Gastroesophageal sphincter (tissue), 4 donors: ENCODE measurements at regions not wholly inside any gene's neighbourhood (a gene's known extent, or its start where the extent isn't known, plus 50 kb on each side); places are given as distances from the start of the nearest gene placed in this dataset.
"Not testable (repeated sequence)": the region's sequence is repeated elsewhere in the genome, so short reads cannot be mapped to it uniquely, and the experiment has no call there.

Source experiments
- ATAC-seq: fragments of 150-250 bp; one replicate; pipeline ENCODE4 v1.9.1; 2016; ENCODE audit warnings: mild to moderate bottlenecking, moderate library complexity
- H3K27ac ChIP-seq, 4 donors: fragments of 200-600 bp; sonication (generic) in 3 of 4; 1 replicate in 3 of 4; 2 replicates in 1 of 4; pipeline ENCODE4 v1.5.1; 2016 to 2019
- H3K27me3 ChIP-seq: fragments of 200-600 bp; sonication (generic); one replicate; pipeline ENCODE4 v1.5.1; 2019
- H3K36me3 ChIP-seq, 2 donors: fragments of 200-600 bp; sonication (generic); one replicate each; pipeline ENCODE4 v1.5.1; 2019; ENCODE audit warnings: control low read depth in 1 of 2
- H3K4me1 ChIP-seq, 3 donors: fragments of 200-600 bp; sonication (generic); 1 replicate in 2 of 3; 2 replicates in 1 of 3; pipeline ENCODE4 v1.5.1; 2016 to 2019; ENCODE audit warnings: control low read depth in 2 of 3
- H3K4me3 ChIP-seq, 2 donors: fragments of 200-600 bp; sonication (generic); one replicate each; pipeline ENCODE4 v1.5.1; 2019; ENCODE audit warnings: mild to moderate bottlenecking in 1 of 2, moderate library complexity in 1 of 2
- H3K9me3 ChIP-seq, 3 donors: fragments of 200-600 bp; sonication (generic); one replicate each; pipeline ENCODE4 v1.5.1; 2017 to 2019; ENCODE audit warnings: control low read depth in 2 of 3
- CTCF ChIP-seq, 4 experiments: fragments of 200-600 bp in 2 of 4; fragments of 450-650 bp in 2 of 4; sonication (generic) in 1 of 4; IDR thresholded peaks; one replicate each; pipeline ENCODE4 v1.5.1; 2017 to 2019; ENCODE audit warnings: antibody characterized with exemption in 4 of 4, mild to moderate bottlenecking in 2 of 4, moderate library complexity in 2 of 4
- EP300 ChIP-seq: sonication (generic); formaldehyde crosslinking; IDR thresholded peaks from one replicate; pipeline ENCODE4 v1.6.1; 2017; ENCODE audit warnings: antibody characterized with exemption, mild to moderate bottlenecking
- POLR2A ChIP-seq, 2 donors: fragments of 450-650 bp; IDR thresholded peaks; one replicate each; pipeline ENCODE4 v1.6.1; 2017; ENCODE audit warnings: antibody characterized with exemption in 2 of 2, mild to moderate bottlenecking in 2 of 2, moderate library complexity in 1 of 2
- POLR2AphosphoS5 ChIP-seq: sonication (generic); formaldehyde crosslinking; IDR thresholded peaks from one replicate; pipeline ENCODE4 v1.6.1; 2017; ENCODE audit warnings: antibody characterized with exemption
- WGBS, 2 donors: methylation state at CpG; one replicate each; pipeline ENCODE4 v1.1.5; 2018; ENCODE audit warnings: low coverage in 1 of 2; 5-methylcytosine and 5-hydroxymethylcytosine counted together

DNA sequence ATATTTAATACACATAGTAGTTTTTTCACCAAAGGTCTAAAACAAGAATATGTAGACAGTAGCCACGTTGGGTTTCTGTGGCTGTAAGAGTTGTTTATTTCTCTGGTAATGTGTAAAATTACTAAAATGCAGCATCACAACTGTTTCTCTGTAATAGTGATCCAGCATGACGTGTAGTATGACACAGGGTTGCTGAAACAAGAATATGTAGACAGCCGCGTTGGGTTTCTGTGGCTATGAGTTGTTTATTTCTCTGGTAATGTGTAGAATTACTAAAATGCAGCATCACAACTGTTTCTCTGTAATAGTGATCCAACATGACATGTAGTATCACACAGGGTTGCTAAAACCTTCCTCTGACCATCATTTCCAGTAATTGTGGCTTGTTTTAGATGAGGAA, 153.6 kb upstream of the ZNF717 start:
- no peaks in the 10 kb centered on the region for H3K36me3 ChIP-seq
- H3K27ac ChIP-seq = no peak overlapping the region
- no peaks in the 10 kb centered on the region for H3K9me3 ChIP-seq
- no peaks in the 10 kb centered on the region for H3K27me3 ChIP-seq
- no peak overlapping the region for H3K4me3 ChIP-seq
- no peaks in the 10 kb centered on the region for H3K4me1 ChIP-seq
- 29 to 60% methylated on average over 1 to 4 of the region's 4 CpGs for WGBS, 2 donors
- TF ChIP-seq EP300 (no peak), CTCF (IDR thresholded peaks at IDR 0.05) (no peak), POLR2AphosphoS5 (no peak), POLR2A (IDR thresholded peaks at IDR 0.05) (no peak)
- no peak for ATAC-seq

DNA sequence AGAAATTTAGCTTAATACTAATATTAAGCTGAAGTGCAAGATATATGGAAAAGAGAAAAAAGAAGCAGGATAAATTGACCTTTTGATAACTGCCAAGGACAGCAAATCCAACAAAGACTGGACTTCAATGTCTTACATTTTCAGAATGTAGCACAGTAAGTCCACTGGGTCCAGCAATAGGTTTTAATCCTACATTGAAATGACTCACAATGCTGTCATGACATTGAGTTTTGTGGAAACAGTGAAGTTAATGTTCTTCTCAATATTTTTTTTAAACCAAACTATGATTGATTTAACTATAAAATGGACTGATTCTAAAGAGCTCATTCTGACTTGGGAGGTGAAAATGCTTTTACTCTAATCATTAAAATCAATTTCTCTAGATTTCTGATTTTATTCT, 166.6 kb upstream of the ZNF717 start:
- Histone ChIP-seq H3K27ac (no peak overlapping the region), H3K36me3 (no peaks in the 10 kb centered on the region), H3K27me3 (no peaks in the 10 kb centered on the region), H3K4me1 (no peaks in the 10 kb centered on the region), H3K4me3 (no peak overlapping the region), H3K9me3 (no peaks in the 10 kb centered on the region)
- ATAC-seq = no peak
- TF ChIP-seq POLR2AphosphoS5 (no peak), POLR2A (IDR thresholded peaks at IDR 0.05) (no peak)

DNA sequence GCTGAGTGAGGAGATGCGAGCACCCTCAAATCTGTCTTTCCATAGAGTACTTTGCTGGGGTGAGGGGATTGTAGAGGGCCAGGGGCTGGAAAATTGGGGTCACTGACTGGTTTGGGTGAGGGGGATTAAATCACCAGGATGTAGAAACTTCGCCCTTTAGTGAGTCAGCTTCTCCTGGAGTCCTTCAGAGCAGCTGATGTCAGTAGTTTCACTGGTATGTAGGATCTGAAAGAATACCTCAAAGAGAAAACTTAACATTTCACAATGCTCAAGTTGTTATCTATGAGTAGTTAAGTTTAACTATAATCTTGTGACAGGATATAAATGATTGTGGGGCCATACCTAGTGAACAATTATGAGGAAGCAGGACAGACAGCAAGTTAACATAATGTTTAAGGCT, 174.7 kb upstream of the ZNF717 start:
- not testable (repeated sequence) for H3K4me3 ChIP-seq, H3K27me3 ChIP-seq, H3K4me1 ChIP-seq, H3K36me3 ChIP-seq, ATAC-seq, H3K27ac ChIP-seq, H3K9me3 ChIP-seq
- 79 to 90% methylated on average over 2 of the region's 2 CpGs for WGBS, 2 donors

- H3K27ac ChIP-seq, H3K4me3 ChIP-seq, H3K36me3 ChIP-seq, H3K9me3 ChIP-seq, H3K27me3 ChIP-seq, H3K4me1 ChIP-seq, ATAC-seq: not testable (repeated sequence)
- 84 to 93% methylated on average over 2 of the region's 2 CpGs for WGBS, 2 donors
Observed at GRCh38 chr3:75962054-75962453, 176.7 kb upstream of the ZNF717 start.

DNA sequence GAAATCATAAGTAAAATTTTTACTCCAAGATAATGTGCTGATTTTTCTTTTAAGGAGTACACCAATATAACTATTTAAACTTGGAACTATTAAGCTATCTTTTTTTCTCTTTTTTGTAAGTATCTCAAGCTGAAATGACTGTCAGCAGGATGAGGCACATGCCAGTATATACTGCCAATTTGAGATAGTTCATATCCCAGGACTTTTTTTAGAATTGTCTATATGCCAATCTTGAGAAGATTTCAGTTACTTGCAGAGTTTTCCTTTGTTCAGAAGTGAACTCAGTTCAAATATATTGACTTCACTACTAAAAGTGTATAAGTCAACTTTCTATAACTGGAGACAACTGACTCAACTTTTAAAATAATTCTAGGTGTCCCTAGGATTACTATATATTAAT, 181.7 kb upstream of the ZNF717 start:
- no peak overlapping the region for H3K4me3 ChIP-seq
- ATAC-seq = no peak
- no peaks in the 10 kb centered on the region for H3K4me1 ChIP-seq
- H3K27me3 ChIP-seq = no peaks in the 10 kb centered on the region
- H3K9me3 ChIP-seq = no peaks in the 10 kb centered on the region
- no peak for TF ChIP-seq POLR2A (IDR thresholded peaks at IDR 0.05)
- TF ChIP-seq CTCF (IDR thresholded peaks at IDR 0.05) = no peak
- TF ChIP-seq POLR2AphosphoS5 = no peak
- TF ChIP-seq EP300 = no peak
- H3K36me3 ChIP-seq = no peaks in the 10 kb centered on the region
- no peak overlapping the region for H3K27ac ChIP-seq

GRCh38 chr3:75978686-75979085, 193.3 kb upstream of the ZNF717 start:
- H3K4me3 ChIP-seq = no peak overlapping the region
- no peaks in the 10 kb centered on the region for H3K4me1 ChIP-seq
- ATAC-seq = no peak
- no peaks in the 10 kb centered on the region for H3K36me3 ChIP-seq
- 66 to 80% methylated on average over 4 of the region's 4 CpGs for WGBS, 2 donors
- H3K27ac ChIP-seq = no peak overlapping the region
- no peaks in the 10 kb centered on the region for H3K27me3 ChIP-seq
- no peaks in the 10 kb centered on the region for H3K9me3 ChIP-seq
- TF ChIP-seq EP300 (no peak), POLR2A (IDR thresholded peaks at IDR 0.05) (no peak), CTCF (IDR thresholded peaks at IDR 0.05) (no peak), POLR2AphosphoS5 (no peak)

DNA sequence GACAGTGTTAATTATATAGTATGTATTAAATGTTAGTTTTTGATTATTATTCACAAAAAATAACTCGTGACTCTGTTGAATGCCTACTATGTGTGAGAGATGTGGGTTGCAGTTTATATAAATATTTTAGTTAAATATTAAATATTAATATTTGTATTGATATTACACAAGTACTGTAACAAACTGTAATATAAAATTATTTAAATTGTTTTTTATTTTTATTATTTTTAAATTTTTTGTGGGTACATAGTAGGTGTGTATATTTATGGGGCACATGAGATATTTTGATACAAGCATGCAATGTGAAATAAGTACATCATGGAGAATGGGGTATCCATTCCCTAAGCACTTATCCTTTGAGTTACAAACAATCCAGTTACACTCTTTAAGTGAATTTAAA, 196.1 kb upstream of the ZNF717 start:
- H3K27me3 ChIP-seq = no peaks in the 10 kb centered on the region
- no peak overlapping the region for H3K4me3 ChIP-seq
- ATAC-seq = no peak
- H3K36me3 ChIP-seq = no peaks in the 10 kb centered on the region
- no peak overlapping the region for H3K27ac ChIP-seq
- 67 to 81% methylated on average over 1 of the region's 1 CpG for WGBS, 2 donors
- H3K9me3 ChIP-seq = no peaks in the 10 kb centered on the region
- TF ChIP-seq CTCF (IDR thresholded peaks at IDR 0.05) = no peak
- no peak for TF ChIP-seq POLR2A (IDR thresholded peaks at IDR 0.05)
- TF ChIP-seq EP300 = no peak
- no peak for TF ChIP-seq POLR2AphosphoS5
- no peaks in the 10 kb centered on the region for H3K4me1 ChIP-seq
